ENCODE measurements at regions not wholly inside any gene's neighbourhood (a gene's known extent, or its start where the extent isn't known, plus 50 kb on each side); places are given as distances from the start of the nearest gene placed in this dataset.

GRCh38 chr14:105837349-105838063 is 311.1 kb downstream of the TMEM121 start:
- no peak for DNase-seq

DNA sequence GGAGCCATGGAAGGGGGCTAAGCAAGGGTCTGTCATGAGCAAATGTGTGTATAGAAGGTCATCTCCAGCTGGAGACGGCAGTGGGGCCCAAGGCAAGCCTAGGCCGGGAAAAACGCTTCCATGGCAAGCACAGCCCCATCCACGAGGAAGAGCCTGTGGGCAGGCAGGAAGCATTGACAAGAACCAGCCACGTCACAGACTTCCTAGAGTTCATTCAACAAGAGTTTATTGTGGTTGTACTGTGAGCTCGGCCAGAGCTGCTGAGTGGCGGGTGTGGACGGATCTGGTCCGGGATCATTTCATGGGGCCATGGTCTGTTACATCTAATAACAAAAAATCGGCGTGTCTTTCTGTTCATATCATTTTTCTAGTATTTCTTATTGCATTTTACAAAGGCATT is 311.7 kb downstream of the TMEM121 start:
- no peak for DNase-seq

GRCh38 chr14:105838591-105839424 is 312.4 kb downstream of the TMEM121 start:
- DNase-seq, result no peak

DNA sequence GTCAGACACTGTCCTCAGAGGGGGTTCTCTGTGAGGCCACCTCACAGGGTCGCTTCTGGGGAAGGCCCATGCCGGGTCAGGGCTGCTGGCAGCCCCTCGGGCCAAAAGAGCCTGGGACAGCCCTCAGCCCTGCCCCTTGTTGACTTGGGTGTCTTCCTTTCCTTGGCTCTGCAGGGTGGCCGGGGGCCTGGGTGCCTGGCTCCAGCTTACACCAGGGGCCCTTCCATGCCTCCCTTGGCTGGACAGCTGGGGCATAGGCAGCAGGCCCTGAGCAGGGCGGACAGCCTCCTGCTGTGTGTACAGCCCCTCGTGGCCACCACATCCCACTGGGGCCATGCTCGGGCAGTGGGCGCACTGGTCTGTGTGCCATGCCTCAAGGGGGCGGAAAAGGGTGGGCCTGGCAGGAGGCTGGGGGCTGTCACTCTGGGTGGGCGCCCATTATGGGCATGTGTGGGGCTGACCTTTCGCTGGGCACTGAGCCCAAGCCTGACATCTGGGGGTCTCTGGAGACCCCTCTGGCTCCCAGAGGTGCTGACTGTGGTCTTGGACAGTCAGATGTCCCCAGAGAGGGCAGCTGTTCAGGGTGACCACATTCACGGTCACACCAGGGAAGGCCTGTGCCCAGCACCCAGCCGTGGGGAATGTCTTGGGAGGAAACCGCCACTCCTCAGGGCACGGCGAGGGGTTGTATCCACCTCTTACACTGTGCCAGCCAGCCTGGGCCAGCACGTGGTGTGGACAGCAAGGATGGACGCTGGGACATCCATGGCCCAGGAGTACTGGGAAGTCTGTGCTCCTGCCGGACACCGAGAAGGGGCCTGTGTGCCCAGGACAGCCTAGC is 313.3 kb downstream of the TMEM121 start:
- DNase-seq, result no peak

GRCh38 chr14:105840266-105841021 is 314.1 kb downstream of the TMEM121 start:
- DNase-seq, result no peak

DNA sequence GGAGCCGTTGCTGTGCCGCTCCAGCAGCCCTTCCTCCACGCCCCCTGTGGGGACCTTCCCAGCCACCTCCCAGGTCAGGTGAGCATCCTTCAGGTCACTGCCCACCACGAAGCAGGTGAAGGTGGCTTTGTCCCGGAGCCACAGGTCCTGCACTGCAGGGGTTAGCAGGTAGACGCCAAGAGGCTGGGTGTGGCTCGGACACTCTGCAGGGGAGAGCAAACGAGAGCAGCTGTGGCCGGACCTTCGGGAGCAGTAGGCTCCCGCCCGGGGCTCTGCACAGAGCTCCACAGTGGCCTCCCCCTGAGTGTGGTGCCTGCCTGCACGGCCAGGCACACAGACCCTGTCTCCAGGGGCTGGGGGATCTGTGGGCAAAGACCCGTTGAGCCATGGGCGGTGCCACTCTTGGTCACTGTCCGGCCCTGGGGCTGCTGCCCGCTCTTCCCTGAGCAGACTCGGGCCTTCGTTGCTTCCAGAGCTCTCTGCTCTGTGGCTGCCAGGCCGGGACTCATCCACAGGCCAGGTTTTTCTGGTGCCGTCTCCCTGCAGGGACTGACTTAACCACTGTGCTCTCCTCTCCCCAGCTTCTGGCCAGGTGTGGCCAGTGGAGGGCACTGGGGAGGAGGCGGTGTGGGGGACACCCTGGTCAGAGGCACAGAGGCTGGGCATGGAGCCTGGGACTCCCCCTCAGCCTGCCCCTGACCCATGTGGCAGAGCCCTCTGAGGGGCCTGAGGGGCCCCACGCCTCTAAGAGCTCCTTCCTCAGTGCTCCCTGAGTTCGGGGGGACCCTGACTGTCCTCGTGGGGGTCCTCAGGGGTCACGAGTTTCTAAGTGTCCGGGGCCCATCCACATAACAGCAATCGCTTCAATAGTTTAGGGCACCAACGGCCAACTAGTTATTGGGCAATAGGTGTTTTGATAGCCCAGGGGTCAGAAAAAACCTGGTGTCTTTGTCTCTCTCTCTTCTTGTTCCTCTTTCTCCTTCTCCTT is 314.9 kb downstream of the TMEM121 start:
- no peak for DNase-seq

GRCh38 chr14:105842105-105842504 is 315.7 kb downstream of the TMEM121 start:
- DNase-seq, result no peak

GRCh38 chr14:105843444-105844046 is 317.2 kb downstream of the TMEM121 start:
- DNase-seq, result no peak

GRCh38 chr14:105844047-105844630 is 317.8 kb downstream of the TMEM121 start:
- no peak for DNase-seq

DNA sequence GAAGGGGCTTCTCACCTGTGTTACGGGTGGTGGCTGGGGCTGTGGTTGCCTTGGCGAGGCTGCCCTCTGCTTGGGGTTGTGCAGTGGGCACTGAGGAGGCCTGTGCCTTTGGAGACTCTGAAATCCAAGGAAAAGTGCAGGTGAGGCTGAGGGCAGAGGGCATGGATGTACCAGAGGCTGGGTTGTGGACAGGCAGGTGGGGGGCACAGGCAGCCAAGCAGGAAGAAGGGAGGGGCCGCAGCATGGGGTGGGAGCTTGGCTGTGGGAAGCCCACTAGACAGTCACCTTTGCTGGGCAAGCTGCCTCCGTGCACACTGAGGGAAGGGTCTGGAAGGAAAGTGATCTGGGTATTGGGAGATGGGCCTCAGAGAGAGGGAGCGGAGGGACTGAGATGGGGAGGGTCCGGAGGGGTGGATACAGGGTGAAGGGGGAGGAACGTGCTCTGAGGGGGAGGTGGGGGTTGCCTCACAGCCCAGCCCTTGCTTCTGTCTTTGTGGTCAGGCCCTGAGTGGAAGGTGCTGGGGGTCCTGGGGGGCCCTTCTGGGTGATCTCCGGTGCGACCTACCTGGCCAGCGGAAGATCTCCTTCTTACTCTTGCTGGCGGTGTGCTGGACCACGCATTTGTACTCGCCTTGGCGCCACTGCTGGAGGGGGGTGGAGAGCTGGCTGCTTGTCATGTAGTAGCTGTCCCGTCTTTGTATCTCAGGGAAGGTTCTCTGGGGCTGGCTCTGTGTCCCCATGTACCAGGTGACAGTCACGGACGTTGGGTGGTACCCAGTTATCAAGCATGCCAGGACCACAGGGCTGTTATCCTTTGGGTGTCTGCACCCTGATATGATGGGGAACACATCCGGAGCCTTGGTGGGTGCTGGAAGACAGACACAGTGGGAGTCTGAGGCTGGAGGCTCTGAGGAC is 318.7 kb downstream of the TMEM121 start:
- no peak for DNase-seq

DNA sequence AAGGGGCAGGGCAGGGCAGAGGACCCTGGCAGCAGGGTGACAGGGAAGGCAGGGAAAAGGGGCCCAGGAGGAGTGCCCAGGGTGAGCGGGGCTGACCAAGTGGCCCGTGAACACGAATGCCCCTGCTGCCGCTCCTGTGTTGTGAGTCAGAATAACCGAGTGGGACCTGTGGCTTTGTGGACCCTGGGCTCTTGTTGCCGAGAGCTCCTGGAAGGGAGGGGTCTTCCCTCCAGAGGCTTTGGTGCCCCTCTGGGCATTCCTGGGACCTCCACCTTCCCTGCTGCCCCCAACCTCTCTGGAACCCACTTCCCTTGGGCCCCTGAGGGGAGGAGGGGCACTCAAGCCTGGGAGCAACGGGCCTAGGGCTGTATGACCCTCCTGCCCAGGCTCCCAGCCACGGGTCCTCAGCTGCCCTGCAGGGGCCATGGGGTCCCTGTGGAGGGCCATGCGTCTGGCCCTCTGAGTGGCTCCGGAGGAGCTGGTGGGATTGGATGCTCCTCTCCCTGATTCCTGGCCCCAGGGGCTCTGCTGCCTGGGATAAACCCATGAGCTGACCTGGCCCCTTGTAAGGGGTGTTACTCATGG is 319.4 kb downstream of the TMEM121 start:
- DNase-seq, result no peak

- DNase-seq, result no peak
Observed at GRCh38 chr14:105846312-105846711, 319.9 kb downstream of the TMEM121 start.

DNA sequence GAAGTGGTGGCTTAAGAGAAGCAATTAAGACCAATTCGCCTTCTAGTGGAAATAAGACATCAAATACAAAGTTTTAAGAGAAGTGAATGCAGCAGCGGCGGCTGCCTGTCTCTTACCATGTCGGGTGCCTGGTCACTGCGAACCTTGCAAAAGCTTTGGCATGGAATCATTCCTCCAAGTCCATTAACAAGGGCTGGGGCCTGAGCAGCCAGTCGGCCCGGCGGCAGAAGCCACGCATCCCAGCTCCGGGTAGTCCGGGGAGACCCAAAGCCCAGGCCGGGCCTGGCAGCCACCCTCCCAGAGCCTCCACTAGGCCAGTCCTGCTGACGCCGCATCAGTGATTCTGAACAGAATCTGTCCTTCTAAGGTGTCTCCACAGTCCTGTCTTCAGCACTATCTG is 321.0 kb downstream of the TMEM121 start:
- DNase-seq, result no peak

GRCh38 chr14:105848570-105848969 is 322.2 kb downstream of the TMEM121 start:
- DNase-seq, result no peak

- DNase-seq, result no peak
Observed at GRCh38 chr14:105849933-105850626, 323.7 kb downstream of the TMEM121 start.

GRCh38 chr14:105850853-105851581 is 324.6 kb downstream of the TMEM121 start:
- DNase-seq, result no peak

DNA sequence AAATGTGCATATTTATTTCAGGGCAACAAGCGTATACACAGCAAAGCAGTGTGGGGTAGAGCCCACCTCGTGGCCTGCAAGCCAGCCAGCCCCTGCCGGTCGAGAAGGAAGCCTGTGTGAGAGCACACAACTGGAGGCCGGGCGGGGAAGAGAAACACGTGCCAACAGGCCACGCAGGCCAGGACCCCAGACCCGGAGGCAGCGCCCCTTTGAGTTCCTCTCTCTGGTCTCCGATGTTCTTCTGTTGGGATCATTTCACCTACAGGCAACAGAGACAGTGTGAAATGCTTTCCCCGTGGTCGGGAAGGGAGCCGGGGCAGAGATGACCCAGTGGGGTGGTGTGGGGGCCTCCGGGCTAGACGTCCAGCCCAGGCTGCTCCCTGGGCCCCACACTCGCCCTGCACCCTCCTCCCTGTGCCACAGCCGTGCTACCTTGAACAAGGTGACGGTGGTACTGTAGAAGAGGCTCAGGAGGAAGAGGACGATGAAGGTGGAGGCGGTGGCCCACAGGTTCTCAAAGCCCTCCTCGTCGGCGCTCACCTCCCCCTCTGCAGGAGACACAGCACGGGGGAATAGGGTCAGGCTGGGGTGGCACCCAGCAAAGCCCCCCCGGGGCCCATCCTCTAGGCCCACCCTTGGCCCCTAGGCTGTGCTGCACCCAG is 325.5 kb downstream of the TMEM121 start:
- no peak for DNase-seq

Measured in stimulated activated CD4-positive, alpha-beta T cell treated with anti-CD3 and anti-CD28 coated beads, Interleukin-2, amount 100 ng/mL, for 48 hours (primary cell).